Stromal cell of bone marrow (primary cell): ENCODE measurements at regions not wholly inside any gene's neighbourhood (a gene's known extent, or its start where the extent isn't known, plus 50 kb on each side); places are given as distances from the start of the nearest gene placed in this dataset.

ENCODE experiments used
- DNase-seq: peaks from one replicate; pipeline ENCODE4 v3.0.0-alpha.2; 2012; ENCODE audit warnings: low read depth

- DNase-seq: no peak
Observed at GRCh38 chr17:36728030-36728991, 126.9 kb downstream of the MRM1 start.

- DNase-seq: no peak
Observed at GRCh38 chr17:36730095-36730808, 128.9 kb downstream of the MRM1 start.

- DNase-seq: no peak
Observed at GRCh38 chr17:36730857-36731490, 129.6 kb downstream of the MRM1 start.

GRCh38 chr17:36731811-36732210, 130.4 kb downstream of the MRM1 start:
- no peak for DNase-seq

GRCh38 chr17:36732351-36732750, 131.0 kb downstream of the MRM1 start:
- no peak for DNase-seq

GRCh38 chr17:36736201-36737156, 135.1 kb downstream of the MRM1 start:
- no peak for DNase-seq

GRCh38 chr17:36739208-36739607, 137.8 kb downstream of the MRM1 start:
- no peak for DNase-seq

- DNase-seq: no peak
Observed at GRCh38 chr17:36740157-36740556, 138.8 kb downstream of the MRM1 start.

- DNase-seq: no peak
Observed at GRCh38 chr17:36741019-36741902, 139.9 kb downstream of the MRM1 start.

- no peak for DNase-seq
Observed at GRCh38 chr17:36742267-36743000, 141.1 kb downstream of the MRM1 start.

GRCh38 chr17:36743130-36743529, 141.7 kb downstream of the MRM1 start:
- DNase-seq: no peak

- DNase-seq: no peak
Observed at GRCh38 chr17:36746381-36747053, 145.1 kb downstream of the MRM1 start.

GRCh38 chr17:36747861-36748260, 146.5 kb downstream of the MRM1 start:
- DNase-seq: no peak

- DNase-seq: no peak
Observed at GRCh38 chr17:36748272-36748671, 146.9 kb downstream of the MRM1 start.

- no peak for DNase-seq
Observed at GRCh38 chr17:36749493-36749892, 148.1 kb downstream of the MRM1 start.

- no peak for DNase-seq
Observed at GRCh38 chr17:36750316-36750885, 149.0 kb downstream of the MRM1 start.

- DNase-seq: no peak
Observed at GRCh38 chr17:36752096-36752888, 150.9 kb downstream of the MRM1 start.

GRCh38 chr17:36755586-36755985, 154.2 kb downstream of the MRM1 start:
- DNase-seq: no peak
